ENCODE measurements at regions not wholly inside any gene's neighbourhood (a gene's known extent, or its start where the extent isn't known, plus 50 kb on each side); places are given as distances from the start of the nearest gene placed in this dataset.

DNA sequence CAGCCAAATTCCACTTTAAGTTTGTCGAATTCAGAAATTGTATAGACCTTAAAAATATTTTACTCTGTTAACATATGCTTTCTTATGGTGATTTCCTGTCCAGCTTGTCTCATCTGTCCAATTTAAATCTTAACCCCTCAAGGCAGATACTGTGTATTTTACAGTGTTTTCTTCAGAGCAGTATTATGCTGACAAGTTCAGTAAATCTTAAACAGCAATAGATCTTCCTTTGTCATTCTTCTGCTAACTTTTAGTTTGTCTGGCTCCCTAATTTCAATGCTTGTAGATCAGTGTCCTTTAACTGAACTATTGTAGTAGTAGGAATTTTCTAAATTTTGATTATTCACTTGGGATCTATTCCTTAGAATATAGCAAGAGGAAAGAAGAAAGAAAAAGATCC is 52.8 kb upstream of the MEIS1 start:
- no peak for DNase-seq (ENCODE audit: low spot score)

DNA sequence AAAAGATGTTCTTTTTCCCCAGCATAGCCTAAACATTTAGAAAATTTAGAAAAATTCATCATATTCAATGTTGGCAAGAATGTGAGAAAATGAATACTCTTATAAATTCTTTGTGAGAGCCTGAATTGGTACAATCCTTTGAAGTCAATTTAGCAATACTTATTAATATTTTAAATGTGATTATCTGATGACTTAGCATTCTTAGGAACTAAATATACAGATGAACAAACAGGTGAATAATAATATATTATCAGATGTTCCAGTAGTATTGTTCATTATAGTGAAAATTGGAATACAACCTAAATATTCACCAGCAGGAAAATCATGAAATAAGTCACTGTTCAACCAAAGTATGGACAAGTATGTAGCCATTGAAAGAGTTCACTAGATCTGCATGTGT is 55.5 kb upstream of the MEIS1 start:
- DNase-seq (ENCODE audit: low spot score) = no peak

DNA sequence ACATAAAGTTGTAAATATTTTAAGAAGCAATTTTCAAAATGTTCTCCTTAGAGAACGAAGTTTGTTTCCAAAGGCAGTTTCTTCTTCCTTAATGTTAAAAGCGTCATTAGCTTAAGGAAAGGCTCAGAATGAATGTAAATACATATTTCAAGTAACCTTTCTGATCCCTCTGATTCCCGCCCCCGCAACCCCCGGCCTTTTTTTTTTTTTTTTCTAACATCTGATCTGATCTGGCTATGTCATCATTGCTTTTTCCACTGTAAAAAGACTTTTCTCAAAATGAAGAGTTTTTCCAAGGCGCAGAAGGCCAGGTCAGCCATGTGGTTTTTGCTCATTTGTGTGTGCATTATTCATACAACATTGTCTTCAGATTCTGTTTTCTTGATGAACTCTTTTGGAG is 57.1 kb upstream of the MEIS1 start:
- DNase-seq (ENCODE audit: low spot score) = no peak

DNA sequence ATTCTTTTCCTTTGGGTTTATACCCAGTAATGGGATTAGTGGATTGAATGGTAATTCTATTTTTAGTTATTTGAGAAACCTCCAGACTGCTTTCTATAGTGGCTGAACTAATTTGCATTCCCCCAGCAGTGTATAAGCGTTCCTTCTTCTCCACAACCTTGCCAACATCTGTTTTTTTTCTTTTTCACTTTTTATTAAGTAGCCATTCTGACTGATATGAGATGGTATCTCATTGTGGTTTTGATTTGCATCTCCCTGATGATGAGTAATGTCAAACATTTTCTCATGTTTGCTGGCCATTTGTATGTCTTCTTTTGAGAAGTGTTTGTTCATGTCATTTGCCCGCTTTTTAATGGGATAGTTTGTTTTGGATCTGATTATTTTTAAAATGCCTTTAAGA is 64.1 kb upstream of the MEIS1 start:
- DNase-seq (ENCODE audit: low spot score) = no peak

DNA sequence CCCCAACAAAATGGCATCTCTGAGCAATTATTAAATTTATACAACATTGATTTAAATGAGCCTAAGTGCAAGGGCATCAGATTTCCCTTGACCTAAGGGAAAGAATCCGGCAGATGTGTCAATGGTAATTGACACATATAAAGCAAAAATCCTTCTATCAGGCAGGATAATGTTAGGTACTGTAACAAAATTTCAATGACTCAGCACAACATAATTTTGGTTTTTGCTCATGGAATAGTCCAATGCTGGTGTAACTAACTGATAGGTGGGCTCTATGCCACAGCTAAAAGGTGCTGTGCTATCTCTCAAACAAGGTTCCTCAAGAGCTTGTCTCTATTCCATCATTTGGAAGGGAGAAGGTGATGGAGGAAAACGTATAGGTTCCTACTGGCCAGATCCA is 68.3 kb upstream of the MEIS1 start:
- DNase-seq (ENCODE audit: low spot score) = no peak

DNA sequence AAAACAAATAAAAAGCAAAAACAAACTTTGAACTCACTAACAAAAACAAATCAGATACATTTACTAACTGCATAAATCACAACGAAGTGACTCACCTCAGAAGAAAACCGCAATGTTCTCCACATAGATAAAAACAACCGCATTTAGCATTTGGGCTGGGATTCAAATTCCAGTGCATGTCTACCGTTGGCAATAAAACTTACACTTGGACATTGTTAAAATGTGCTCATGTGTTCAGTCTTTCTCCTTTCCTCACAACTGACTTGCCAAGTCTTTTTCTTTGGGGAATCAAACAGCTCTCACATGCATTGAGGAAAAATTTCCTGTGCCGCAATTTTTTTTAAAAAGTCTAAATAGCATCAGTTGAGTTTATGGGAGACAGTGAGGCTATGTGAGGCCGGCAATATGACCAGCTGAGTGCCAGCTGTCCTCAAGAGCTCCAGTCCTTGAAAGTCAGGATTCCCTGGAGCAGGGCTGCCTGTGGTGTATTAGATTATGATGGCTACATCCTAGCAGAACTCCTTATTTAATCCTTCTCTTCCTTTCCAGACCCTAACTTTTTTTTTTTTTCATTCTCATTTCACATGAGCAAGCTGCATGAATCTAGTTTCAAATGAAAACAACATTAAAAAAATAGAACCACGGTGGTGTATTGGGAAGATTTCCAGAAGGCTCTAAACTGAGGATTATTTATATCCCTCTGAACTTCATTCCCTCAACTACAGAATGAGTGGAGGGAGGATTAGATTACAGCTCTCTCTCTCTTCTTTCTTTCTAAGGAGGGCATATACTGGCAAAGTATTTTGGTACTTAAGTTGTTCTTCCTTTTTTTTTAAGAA is 70.2 kb upstream of the MEIS1 start:
- no peak for DNase-seq (ENCODE audit: low spot score)

DNA sequence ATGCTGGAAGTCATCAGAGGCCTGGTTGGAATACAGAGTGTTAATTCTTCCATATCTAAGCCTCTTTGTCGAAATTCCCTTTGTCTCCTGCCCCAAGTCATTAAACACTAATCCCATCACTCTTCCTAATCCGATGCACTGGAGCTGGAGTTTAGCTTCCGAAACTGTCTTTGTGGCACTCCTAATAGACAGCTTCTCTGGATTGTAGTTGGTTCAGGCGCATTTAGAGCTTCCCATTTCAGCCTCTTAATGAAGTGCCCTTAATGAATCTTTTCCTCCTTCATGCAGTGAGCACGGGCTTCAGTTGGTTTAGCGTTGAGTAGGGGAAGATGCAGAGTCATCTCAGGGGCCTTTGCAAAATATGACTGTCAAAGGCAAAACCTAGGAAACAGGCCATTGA is 72.2 kb upstream of the MEIS1 start:
- DNase-seq (ENCODE audit: low spot score) = no peak

DNA sequence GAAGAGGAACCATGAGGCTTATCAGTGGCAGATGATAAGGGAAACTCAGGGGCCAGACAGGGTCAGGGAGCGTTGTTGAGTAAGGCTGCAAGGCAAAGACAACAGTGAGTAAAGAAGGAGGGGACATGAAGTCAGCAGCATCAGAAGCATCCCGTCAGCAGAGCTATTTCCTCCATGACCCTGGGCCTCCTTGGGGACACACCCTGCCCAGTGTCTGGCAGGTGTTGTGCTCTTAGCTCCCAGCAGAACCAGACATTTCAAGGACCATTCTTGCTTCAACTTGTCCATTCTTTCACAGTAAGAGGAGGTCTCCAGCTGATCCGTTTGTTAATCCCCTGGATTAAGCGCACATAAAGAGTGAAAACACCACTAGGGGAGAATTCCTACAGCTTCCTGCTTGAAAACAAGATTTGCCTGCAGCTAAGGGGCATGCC is 88.7 kb upstream of the MEIS1 start:
- no peak for DNase-seq (ENCODE audit: low spot score)

DNA sequence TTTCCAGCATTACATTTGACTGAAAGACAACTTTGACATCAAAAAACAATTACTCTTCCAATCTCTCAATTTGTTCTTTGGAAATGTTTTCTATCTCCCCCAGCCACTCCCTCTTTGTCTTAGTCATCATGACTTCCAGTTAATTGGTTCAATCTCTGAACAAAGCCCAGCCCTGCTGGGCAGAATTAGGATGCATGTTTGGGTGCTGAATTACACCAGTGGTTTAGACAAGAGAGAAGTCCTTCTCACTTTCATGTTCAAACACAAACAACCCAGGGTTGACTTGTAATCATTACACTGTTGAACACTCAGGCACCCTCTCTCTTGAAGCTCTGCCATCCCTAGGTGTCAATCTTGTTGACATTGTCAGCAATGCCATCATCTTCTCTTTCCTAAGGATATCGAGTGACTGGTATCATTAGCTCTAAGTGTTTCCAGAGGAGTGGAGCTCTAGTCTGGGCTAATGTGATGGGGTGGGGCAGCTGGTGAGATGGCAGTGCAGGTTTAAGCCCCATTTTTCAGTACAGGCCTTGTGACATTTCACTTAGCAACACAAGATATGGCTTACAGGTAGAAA is 90.8 kb upstream of the MEIS1 start:
- DNase-seq (ENCODE audit: low spot score) = no peak

DNA sequence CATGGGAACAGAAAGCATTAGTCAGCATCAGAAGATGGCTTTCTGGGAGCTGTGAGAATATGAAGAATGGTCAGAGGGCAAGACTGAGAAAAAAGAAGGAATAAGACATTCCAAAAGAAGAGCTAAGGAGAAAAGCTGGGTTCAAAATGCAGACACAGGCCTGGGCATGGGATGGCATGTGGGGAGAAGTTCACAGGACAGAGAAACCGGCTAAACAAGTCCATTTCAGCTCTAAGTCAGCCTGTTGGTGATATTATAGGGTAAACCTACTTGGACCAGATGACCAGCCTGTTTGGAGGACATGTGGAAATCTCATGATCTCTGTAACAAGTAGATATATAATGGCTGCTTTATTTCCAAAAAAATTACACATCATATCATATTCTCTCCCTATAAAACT is 91.7 kb upstream of the MEIS1 start:
- DNase-seq (ENCODE audit: low spot score) = no peak

DNA sequence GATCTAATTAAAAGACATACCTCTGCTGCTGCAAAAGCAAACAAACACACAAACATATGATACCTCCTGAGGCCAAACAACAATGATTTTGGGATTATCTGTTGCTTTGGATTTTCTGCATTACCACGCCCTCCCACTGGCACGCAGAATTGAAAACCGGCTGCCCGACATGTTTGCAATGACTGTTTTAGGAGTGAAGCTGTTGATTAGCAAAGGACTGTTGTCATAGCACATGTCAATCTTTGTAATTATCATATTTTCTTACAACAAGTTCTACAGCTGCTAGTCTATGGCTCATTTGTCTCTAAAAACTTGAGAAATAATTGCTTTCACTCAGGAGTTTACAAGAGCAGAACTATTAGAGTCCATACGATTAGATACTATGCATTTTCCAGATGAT is 94.4 kb upstream of the MEIS1 start:
- DNase-seq (ENCODE audit: low spot score) = no peak

DNA sequence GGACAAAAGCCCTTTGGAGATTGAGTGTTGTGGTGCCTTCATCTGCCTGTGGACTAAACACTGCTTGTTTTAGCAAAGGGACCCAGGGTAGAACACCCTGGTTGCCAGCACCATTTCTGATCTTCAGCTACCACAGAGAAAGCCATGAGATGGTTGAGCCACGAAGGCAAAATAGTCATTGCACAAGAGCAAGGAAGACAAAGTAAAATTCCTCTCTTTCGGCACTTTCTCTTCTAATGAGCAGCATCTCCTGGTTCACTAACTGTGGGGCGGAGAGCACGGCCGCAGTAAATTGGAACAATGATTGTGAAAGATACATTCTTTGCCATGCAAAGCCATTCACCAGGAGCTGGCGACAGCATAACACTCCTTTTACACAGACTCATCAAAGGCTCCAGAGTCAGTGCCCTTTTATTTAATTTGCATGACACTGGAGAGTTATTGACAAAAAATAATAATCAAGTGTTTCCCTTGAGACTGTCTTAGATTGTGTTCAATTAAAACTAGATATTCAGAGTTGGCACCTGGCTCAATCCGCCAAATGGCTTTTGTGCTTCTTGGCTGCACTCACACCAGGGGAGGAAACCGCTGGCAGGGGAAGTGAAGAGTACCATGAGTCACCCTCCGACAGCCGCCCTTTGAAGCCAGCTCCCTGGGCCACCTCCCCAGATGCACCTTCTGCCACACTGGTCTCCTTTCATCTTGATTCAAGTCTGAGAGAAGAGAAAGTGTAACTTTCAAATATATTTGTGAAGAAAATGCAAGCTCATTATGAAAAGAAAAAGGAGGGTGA is 100.5 kb upstream of the MEIS1 start:
- no peak for DNase-seq (ENCODE audit: low spot score)

DNA sequence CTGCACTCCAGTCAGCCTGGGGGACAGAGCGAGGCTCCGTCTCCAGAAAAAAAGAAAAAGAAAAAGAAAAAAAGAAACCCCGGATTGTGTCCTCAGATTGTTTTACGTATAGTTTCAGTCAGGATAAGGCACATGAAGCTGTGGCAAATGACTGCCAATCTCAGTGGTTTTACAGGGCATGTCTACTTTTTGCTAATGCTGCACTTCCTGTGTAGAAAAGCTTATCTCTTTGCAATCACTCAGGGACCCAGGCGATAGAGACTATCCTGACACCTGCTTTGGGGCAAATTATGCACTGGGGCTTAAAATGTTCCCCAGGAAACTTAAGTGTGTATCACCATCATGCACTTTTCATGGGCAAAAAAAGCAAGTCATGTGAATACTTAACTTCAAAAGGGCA is 103.7 kb upstream of the MEIS1 start:
- no peak for DNase-seq (ENCODE audit: low spot score)

DNA sequence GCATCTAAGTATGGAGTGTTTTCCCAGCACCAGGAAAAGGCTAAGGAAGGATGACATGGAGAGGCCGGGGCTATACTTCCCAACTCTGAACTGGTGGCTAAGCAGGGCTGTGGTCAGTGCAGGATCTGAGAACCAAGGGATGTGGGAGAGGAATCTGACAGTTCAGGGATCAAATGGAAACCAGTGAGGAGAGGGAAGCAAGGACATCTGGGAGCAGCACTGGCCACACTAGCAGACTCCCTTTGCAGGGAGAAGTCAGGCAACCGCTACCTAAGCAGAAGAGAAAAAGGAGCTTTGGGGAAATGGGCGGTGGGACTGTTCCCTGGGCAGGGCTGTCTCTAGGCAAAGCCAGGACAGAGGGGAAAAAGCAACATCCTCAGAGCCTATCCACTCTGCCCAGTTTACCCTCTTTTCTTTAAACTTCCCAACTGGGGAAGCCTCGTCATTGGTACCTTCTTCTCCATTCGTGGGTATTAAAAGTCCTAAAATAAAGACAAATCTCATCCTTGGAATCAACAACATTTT is 105.8 kb upstream of the MEIS1 start:
- no peak for DNase-seq (ENCODE audit: low spot score)

DNA sequence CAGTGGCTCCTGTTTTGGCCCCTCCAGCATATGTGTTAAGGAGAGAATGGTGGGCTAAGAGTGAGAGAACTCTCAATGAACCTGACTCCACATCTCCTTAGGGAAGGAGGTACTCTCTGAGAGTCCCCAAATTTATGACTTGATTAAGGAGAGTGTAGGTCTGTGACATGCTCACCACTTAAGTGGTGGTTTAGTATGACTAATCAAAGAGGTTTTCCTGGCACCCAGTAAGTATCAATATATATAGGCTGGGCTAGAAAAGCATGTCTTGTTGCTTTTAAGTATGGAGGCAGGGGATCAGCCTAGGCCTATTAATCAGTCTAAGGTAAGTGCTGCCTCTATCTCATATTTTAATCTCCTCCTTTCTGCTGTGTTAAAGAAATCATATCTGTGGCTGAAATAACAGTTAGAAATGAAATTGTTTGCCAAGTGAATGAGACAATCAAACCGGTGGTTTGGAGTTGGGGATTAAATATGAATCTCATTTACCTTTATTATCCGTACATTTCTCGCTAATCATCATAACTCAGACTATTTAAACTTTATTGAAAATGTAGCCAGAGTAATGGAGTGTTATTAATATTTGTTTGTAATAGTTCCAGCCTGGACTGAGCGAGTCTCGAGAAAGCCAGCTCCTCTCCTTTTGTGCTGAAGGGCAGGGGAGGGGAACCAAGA is 107.7 kb upstream of the MEIS1 start:
- no peak for DNase-seq (ENCODE audit: low spot score)

DNA sequence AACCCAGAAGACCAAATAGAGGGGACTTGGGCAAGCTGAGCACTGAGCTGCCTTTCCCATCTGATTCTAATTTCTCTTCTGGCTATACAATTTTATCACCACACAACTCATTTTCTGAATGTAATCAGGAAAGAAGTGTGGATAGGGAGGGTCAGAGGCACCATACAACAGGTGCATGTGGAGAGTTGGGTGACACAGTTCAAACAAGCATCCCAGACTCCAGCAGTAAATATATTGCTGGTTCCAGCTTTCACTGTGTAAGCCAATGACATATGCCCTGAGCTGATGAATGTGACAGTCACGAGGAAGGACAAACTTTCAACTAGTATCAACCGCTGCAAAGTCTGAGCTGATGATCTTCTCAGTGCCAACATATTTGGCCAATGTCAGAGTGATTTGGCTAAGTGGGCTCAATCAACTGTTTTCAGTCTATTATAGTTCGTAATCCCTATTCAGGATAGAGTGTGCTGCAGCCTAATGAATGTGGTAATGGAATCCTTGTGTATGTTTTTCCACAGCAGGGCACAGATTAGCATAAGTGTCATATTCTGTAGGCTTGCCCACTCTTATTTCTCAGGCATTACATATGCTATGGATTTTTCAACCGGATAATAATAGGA is 109.9 kb upstream of the MEIS1 start:
- DNase-seq (ENCODE audit: low spot score) = no peak

DNA sequence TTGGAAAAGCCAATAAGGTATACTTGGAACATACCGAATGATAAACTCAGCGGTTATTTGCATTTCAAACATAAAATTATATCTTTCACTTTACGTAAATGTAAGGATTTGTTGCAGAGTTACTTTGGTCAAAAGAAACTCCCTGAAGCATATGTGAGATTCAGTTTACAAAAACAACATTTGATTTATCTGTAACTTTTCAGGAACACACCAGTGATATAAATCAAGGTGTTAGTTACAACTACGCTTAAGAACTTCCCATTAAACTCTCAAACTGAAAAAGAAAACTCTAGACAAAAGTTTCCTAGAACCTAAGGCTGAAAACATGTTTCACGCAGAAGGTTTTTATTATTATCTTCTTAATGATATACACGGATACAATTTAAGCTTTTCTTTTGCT is 110.6 kb upstream of the MEIS1 start:
- DNase-seq (ENCODE audit: low spot score) = no peak

DNA sequence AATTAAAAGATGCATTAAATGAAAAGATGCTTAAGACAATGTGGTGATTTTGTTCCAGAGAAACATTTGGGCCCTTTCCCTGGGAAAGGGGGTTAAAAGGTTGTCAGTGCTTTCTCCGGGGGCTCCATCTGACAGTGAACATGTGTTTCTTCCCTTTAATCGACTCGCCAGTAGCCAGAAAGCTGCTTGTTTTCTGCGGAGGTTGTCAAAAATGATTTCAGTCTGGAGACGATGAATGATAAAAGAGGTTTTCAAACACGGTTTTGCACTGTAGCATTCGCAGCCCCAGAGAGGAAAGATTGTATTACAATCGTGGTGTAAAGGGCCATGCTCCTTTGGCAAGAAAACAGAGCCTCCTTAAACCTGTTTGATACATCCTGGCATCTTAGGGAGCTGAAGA is 111.5 kb upstream of the MEIS1 start:
- DNase-seq (ENCODE audit: low spot score) = no peak

DNA sequence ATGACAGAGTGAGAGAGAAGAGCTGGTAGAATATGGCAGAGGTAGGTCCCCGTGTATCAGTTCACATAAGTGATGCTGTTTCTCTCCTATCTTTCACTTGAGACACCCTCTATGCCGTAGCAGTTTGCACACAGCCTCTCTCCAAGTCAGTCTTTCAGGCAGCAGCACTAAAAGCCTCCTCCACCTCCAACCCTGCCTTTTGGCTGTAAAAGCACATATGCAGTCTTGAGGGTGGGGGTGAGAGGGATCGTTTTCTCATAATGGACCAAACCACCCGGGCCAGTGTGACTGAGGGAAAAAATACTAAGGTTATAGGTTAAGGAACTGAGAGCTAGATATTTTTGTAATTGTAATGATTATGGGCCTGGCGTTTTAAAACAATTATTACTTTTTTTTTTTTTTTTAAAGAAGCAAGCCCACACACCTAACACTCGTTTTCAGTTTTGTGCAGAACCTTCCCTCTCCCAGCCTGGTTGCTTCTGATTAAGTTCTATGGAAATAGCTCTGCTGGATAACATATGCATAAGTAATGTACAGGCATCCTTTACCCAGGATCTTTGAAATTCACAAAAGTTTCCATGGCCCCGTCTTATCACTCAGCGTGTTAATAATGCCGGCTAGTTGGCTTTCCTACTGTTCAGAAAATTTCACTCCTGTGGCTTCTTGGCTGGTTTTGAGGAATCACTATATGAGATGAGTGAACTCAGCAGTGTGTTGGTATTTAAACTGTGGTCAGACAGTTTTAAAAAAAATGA is 112.2 kb upstream of the MEIS1 start:
- no peak for DNase-seq (ENCODE audit: low spot score)

DNA sequence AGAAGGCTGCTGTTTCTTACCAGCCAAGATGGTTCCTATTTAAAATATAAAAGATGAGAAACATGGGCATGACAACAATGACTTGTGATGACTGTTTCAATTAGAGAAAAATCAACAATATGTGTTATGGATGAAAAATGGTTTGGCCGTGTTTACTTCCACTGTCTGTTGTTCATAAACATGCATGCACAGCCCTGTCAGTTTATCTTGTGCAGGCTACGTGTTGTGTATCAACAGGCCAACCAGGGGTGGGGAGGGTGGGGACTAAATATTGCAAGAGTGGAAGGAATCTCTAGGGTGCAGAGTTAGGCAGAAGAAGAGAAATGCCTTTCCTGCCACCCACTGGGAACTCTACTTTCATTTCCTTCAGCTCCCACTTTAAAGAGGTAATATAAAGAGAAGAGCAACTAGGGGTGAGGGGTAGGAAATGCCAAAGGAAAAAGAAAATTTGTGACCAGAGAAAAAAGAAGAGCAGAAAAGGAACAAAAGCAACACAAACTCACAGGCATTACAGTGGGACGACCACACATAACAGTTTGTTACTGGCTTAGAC is 116.8 kb upstream of the MEIS1 start:
- DNase-seq (ENCODE audit: low spot score) = no peak
